A673 (cell line): ENCODE measurements at regions not wholly inside any gene's neighbourhood (a gene's known extent, or its start where the extent isn't known, plus 50 kb on each side); places are given as distances from the start of the nearest gene placed in this dataset.
"Not testable (repeated sequence)": the region's sequence is repeated elsewhere in the genome, so short reads cannot be mapped to it uniquely, and the experiment has no call there.

Source experiments
- BruUV-seq: library from RNA; stranded (reverse); fragments of 400-500 nt; replicated peaks from 2 replicates; lab custom pipeline; 2021; lab: Mats Ljungman, UMichigan
- CTCF ChIA-PET: fragments of 300-600 bp; sonication (Branson Sonifier 250); formaldehyde crosslinking; loops from one replicate; lab custom pipeline; 2022; ENCODE audit warnings: antibody characterized with exemption; lab: Charles Lee
- POLR2A ChIA-PET: fragments of 300-600 bp; sonication (Branson Sonifier 250); formaldehyde crosslinking; loops from one replicate; lab custom pipeline; 2022; ENCODE audit warnings: antibody characterized with exemption; ENCODE audit not compliant: low non-redundant PET; lab: Charles Lee
- DNase-seq: peaks from one replicate; pipeline ENCODE4 v3.0.0-alpha.2; 2015; ENCODE audit warnings: low spot score
- H3K27ac ChIP-seq: fragments of 200-600 bp; sonication (generic); 2 replicates; pipeline ENCODE4 v1.5.1; 2016; ENCODE audit warnings: mixed run types, low read depth, mild to moderate bottlenecking, mixed read lengths, antibody characterized with exemption, low read length; ENCODE audit not compliant: poor library complexity, severe bottlenecking
- H3K27me3 ChIP-seq: fragments of 200-600 bp; sonication (generic); replicated peaks from 2 replicates; pipeline ENCODE4 v1.6.1; 2017; ENCODE audit warnings: mixed run types, low read depth, mild to moderate bottlenecking, mixed read lengths, antibody characterized with exemption, low read length; ENCODE audit not compliant: insufficient read depth, poor library complexity
- H3K36me3 ChIP-seq: fragments of 200-600 bp; sonication (generic); 2 replicates; pipeline ENCODE4 v1.6.1; 2016; ENCODE audit warnings: mixed run types, mild to moderate bottlenecking, mixed read lengths, antibody characterized with exemption, low read length; ENCODE audit not compliant: insufficient read depth, poor library complexity, severe bottlenecking
- H3K4me1 ChIP-seq: fragments of 200-600 bp; sonication (generic); 2 replicates; pipeline ENCODE4 v1.6.1; 2017; ENCODE audit warnings: mixed run types, mild to moderate bottlenecking, mixed read lengths, antibody characterized with exemption, low read length; ENCODE audit not compliant: insufficient read depth, poor library complexity, severe bottlenecking
- H3K4me3 ChIP-seq: fragments of 200-600 bp; sonication (generic); 2 replicates; pipeline ENCODE4 v1.5.1; 2016; ENCODE audit warnings: low read depth, mixed run types, mild to moderate bottlenecking, mixed read lengths, low read length; ENCODE audit not compliant: poor library complexity, severe bottlenecking
- H3K9me3 ChIP-seq: fragments of 200-600 bp; sonication (generic); 2 replicates; pipeline ENCODE4 v1.6.1; 2016; ENCODE audit warnings: mixed run types, low read depth, mild to moderate bottlenecking, mixed read lengths, antibody characterized with exemption, low read length; ENCODE audit not compliant: poor library complexity, severe bottlenecking
- CTCF ChIP-seq: fragments of 300-800, 200-600 bp; sonication (generic); conservative IDR thresholded peaks from 2 replicates; pipeline ENCODE4 v1.5.1; 2017; ENCODE audit warnings: low read depth, mild to moderate bottlenecking, antibody characterized with exemption, low read length, moderate library complexity, mixed read lengths
- EZH2 ChIP-seq: fragments of 200-600 bp; sonication (generic); IDR thresholded peaks from 2 replicates; pipeline ENCODE4 v1.6.1; 2017; ENCODE audit warnings: borderline replicate concordance, low read depth, mild to moderate bottlenecking, mixed read lengths, antibody characterized with exemption, low read length; ENCODE audit not compliant: poor library complexity, severe bottlenecking
- intact Hi-C: fragments of 100-400 bp; cut with micrococcal nuclease; formaldehyde crosslinking; loops from one replicate; pipeline ENCODE4 v1.10.0; 2022; ENCODE audit not compliant: unreplicated experiment

DNA sequence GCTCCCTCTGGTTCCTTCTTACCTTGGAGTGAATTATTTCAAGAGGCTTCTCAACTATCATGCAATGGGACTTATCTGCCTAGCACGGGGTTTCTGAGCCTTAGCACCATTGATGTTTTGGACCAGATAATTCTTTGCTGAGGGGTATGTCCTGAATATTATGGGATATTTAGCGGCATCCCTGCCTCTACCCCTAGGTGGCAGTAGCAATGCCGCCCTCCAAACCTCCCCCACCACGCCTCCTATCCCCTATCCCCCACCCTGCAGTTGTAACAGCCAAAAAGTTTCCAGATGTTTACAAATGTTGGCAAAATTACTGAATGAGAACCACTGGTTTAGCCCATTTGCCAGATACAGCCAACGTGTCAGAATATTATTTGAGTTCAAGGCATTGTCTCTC lies 125.5 kb downstream of the POSTN start:
- no peaks in the 10 kb centered on the region for H3K27me3 ChIP-seq
- H3K4me1 ChIP-seq, result no peaks in the 10 kb centered on the region
- DNase-seq, result peak; percentile 28
- ChIA-PET CTCF (no interaction called here), POLR2A (no interaction called here)
- BruUV-seq, result no TSS peak
- no peaks in the 10 kb centered on the region for H3K36me3 ChIP-seq
- intact Hi-C loops, result no loop called here
- no peak overlapping the region for H3K4me3 ChIP-seq
- peak; percentile 54 for TF ChIP-seq CTCF
- TF ChIP-seq EZH2, result no peak
- H3K9me3 ChIP-seq, result no peaks in the 10 kb centered on the region
- no peak overlapping the region for H3K27ac ChIP-seq

DNA sequence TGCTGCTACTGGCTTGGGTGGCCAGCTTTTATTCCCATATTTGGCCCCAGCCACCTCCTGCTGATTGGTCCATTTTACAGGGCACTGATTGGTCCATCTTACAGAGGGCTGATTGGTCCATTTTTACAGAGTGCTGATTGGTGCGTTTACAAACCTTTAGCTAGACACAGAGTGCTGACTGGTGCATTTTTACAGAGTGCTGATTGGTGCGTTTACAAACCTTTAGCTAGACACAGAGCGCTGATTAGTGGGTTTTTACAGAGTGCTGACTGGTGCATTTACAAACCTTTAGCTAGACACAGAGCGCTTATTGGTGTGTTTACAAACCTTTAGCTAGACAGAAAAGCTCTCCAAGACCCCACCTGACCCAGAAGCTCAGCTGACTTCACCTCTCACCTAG lies 126.3 kb downstream of the POSTN start:
- intact Hi-C loops, result not testable (repeated sequence)

GRCh38 chr13:37460166-37460565 lies 138.4 kb downstream of the POSTN start:
- Histone ChIP-seq H3K4me3 (no peak overlapping the region), H3K27me3 (no peaks in the 10 kb centered on the region), H3K27ac (no peak overlapping the region), H3K9me3 (no peaks in the 10 kb centered on the region), H3K4me1 (no peaks in the 10 kb centered on the region), H3K36me3 (no peaks in the 10 kb centered on the region)
- TF ChIP-seq CTCF (no peak), EZH2 (no peak)
- CTCF ChIA-PET, result no interaction called here
- intact Hi-C loops, result no loop called here
- POLR2A ChIA-PET, result no interaction called here
- no TSS peak for BruUV-seq
- DNase-seq, result no peak

More for the DNA sequence above, 126.3 kb downstream of the POSTN start:
- POLR2A ChIA-PET, H3K36me3 ChIP-seq, H3K27ac ChIP-seq, H3K9me3 ChIP-seq, BruUV-seq, CTCF ChIA-PET, H3K4me3 ChIP-seq, DNase-seq, H3K4me1 ChIP-seq, H3K27me3 ChIP-seq: not testable (repeated sequence)

DNA sequence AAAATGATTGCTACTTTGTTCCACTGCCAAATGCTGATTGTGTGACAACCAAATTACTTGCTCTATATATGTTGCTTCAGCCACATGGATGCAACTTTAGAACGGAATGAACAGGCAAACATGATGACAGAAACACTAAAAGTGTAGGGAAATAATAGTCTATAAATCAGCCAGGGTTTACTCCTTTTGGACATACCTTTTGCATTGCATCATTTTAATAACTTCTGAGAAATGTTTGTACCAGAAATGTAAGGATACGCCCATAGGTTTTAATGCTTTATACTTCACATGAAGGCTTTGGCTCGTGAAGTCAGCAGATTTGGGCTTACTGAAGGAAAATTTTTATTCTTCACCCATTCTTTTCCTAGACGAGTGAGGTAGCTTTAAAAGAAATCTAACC lies 141.0 kb downstream of the POSTN start:
- POLR2A ChIA-PET, result no interaction called here
- TF ChIP-seq CTCF (no peak), EZH2 (no peak)
- Histone ChIP-seq H3K27me3 (no peaks in the 10 kb centered on the region), H3K4me1 (no peaks in the 10 kb centered on the region), H3K4me3 (no peak overlapping the region), H3K27ac (no peak overlapping the region), H3K36me3 (no peaks in the 10 kb centered on the region), H3K9me3 (no peaks in the 10 kb centered on the region)
- DNase-seq, result no peak
- BruUV-seq, result no TSS peak
- intact Hi-C loops, result no loop called here
- CTCF ChIA-PET, result no interaction called here
